Hepatocyte (in vitro differentiated cells): ENCODE measurements at regions not wholly inside any gene's neighbourhood (a gene's known extent, or its start where the extent isn't known, plus 50 kb on each side); places are given as distances from the start of the nearest gene placed in this dataset. TPM values are rescaled to one million over a fixed set of nuclear protein-coding genes. Genes with fewer than 3 reads are reported as not detected.

Experiments used
- DNase-seq: peaks from one replicate; pipeline ENCODE4 v3.0.0-alpha.2; 2016; ENCODE audit warnings: low spot score
- H2AFZ ChIP-seq: fragments of 200-600 bp; sonication (generic); 2 replicates; pipeline ENCODE4 v1.6.0; 2016; ENCODE audit warnings: antibody characterized with exemption, mild to moderate bottlenecking
- H3K27ac ChIP-seq: fragments of 200-600 bp; sonication (generic); 2 replicates; pipeline ENCODE4 v1.5.1; 2016; ENCODE audit warnings: mild to moderate bottlenecking
- H3K27me3 ChIP-seq: fragments of 200-600 bp; sonication (generic); 2 replicates; pipeline ENCODE4 v1.6.1; 2016
- H3K36me3 ChIP-seq: fragments of 200-600 bp; sonication (generic); replicated peaks from 2 replicates; pipeline ENCODE4 v1.5.1; 2016; ENCODE audit warnings: low read depth; ENCODE audit not compliant: insufficient read depth
- H3K4me1 ChIP-seq: fragments of 200-600 bp; sonication (generic); 2 replicates; pipeline ENCODE4 v1.5.1; 2016; ENCODE audit warnings: mild to moderate bottlenecking, moderate library complexity; ENCODE audit not compliant: insufficient read depth
- H3K4me2 ChIP-seq: fragments of 200-600 bp; sonication (generic); 2 replicates; pipeline ENCODE4 v1.6.0; 2016
- H3K4me3 ChIP-seq: fragments of 200-600 bp; sonication (generic); 2 replicates; pipeline ENCODE4 v1.5.1; 2016; ENCODE audit warnings: mild to moderate bottlenecking
- H3K79me2 ChIP-seq: fragments of 200-600 bp; sonication (generic); 2 replicates; pipeline ENCODE4 v1.6.0; 2017; ENCODE audit warnings: mild to moderate bottlenecking
- H3K9me2 ChIP-seq: fragments of 200-600 bp; sonication (generic); replicated peaks from 2 replicates; pipeline ENCODE4 v1.6.0; 2017; ENCODE audit warnings: mild to moderate bottlenecking; ENCODE audit not compliant: insufficient read depth
- H3K9me3 ChIP-seq: fragments of 200-600 bp; sonication (generic); 2 replicates; pipeline ENCODE4 v1.5.1; 2016; ENCODE audit warnings: low read depth, mild to moderate bottlenecking
- H4K20me1 ChIP-seq: fragments of 200-600 bp; sonication (generic); 2 replicates; pipeline ENCODE4 v1.6.0; 2016; ENCODE audit warnings: mild to moderate bottlenecking; ENCODE audit not compliant: insufficient read depth, poor library complexity, severe bottlenecking
- EZH2 ChIP-seq: fragments of 200-600 bp; sonication (generic); IDR thresholded peaks from 2 replicates; pipeline ENCODE4 v1.6.1; 2016; ENCODE audit warnings: antibody characterized with exemption, mild to moderate bottlenecking, borderline replicate concordance
- EZH2phosphoT487 ChIP-seq: fragments of 200-600 bp; sonication (generic); IDR thresholded peaks from one replicate; pipeline ENCODE4 v1.6.1; 2018; ENCODE audit warnings: antibody characterized with exemption, mild to moderate bottlenecking, low read depth, moderate library complexity; ENCODE audit not compliant: unreplicated experiment, severe bottlenecking
- WGBS: methylation state at CpG from one replicate; pipeline ENCODE4 v1.1.6; 2016; ENCODE audit warnings: low lambda C conversion rate; ENCODE audit errors: missing lambda C conversion rate; 5-methylcytosine and 5-hydroxymethylcytosine counted together
- small RNA-seq: library from RNA; depleted of rRNA; stranded (forward); fragments of <200 nt; gene quantifications from one replicate; pipeline ENCODE3, GENCODE V24; 2014
- TF ChIP-seq, protein P1 (sequence below): fragments of 200-600 bp; sonication (generic); IDR thresholded peaks from 2 replicates; pipeline ENCODE4 v1.5.1; 2016; ENCODE audit warnings: antibody characterized with exemption, mild to moderate bottlenecking; ENCODE audit not compliant: poor library complexity

DNA sequence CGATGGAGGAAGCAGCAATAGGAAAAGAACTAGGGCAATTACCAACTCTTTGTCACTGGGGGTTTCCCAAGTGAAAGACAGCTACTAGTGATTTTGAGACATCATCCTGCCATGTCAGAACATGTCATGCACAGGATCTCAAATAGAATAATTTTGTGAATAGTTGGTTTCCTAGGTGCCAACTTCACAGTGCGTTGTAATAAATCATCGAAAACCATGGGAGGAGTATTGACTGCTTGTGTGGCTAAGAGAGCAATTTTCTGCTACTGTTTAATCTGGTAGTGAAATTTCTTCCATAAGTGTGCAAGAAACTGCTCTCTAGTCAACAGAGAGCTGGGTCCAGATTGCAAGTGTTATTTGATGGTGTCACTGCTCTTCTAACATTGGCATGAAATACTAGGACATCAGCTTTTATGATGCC, 168.6 kb downstream of the NNT start:
- no peaks in the 10 kb centered on the region for H3K4me1 ChIP-seq
- TF ChIP-seq EZH2 (no peak), EZH2phosphoT487 (no peak)
- TF ChIP-seq, protein P1, sequence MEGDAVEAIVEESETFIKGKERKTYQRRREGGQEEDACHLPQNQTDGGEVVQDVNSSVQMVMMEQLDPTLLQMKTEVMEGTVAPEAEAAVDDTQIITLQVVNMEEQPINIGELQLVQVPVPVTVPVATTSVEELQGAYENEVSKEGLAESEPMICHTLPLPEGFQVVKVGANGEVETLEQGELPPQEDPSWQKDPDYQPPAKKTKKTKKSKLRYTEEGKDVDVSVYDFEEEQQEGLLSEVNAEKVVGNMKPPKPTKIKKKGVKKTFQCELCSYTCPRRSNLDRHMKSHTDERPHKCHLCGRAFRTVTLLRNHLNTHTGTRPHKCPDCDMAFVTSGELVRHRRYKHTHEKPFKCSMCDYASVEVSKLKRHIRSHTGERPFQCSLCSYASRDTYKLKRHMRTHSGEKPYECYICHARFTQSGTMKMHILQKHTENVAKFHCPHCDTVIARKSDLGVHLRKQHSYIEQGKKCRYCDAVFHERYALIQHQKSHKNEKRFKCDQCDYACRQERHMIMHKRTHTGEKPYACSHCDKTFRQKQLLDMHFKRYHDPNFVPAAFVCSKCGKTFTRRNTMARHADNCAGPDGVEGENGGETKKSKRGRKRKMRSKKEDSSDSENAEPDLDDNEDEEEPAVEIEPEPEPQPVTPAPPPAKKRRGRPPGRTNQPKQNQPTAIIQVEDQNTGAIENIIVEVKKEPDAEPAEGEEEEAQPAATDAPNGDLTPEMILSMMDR = no peak
- H3K9me3 ChIP-seq = no peaks in the 10 kb centered on the region
- no peaks in the 10 kb centered on the region for H3K9me2 ChIP-seq
- no peaks in the 10 kb centered on the region for H3K79me2 ChIP-seq
- no peak overlapping the region for H3K4me3 ChIP-seq
- no peak overlapping the region for H3K4me2 ChIP-seq
- H2AFZ ChIP-seq = no peak overlapping the region
- H3K27ac ChIP-seq = no peak overlapping the region
- no peaks in the 10 kb centered on the region for H3K36me3 ChIP-seq
- DNase-seq = no peak
- WGBS = 97% methylated on average over 3 of the region's 3 CpGs
- H4K20me1 ChIP-seq = no peaks in the 10 kb centered on the region
- H3K27me3 ChIP-seq = no peaks in the 10 kb centered on the region

DNA sequence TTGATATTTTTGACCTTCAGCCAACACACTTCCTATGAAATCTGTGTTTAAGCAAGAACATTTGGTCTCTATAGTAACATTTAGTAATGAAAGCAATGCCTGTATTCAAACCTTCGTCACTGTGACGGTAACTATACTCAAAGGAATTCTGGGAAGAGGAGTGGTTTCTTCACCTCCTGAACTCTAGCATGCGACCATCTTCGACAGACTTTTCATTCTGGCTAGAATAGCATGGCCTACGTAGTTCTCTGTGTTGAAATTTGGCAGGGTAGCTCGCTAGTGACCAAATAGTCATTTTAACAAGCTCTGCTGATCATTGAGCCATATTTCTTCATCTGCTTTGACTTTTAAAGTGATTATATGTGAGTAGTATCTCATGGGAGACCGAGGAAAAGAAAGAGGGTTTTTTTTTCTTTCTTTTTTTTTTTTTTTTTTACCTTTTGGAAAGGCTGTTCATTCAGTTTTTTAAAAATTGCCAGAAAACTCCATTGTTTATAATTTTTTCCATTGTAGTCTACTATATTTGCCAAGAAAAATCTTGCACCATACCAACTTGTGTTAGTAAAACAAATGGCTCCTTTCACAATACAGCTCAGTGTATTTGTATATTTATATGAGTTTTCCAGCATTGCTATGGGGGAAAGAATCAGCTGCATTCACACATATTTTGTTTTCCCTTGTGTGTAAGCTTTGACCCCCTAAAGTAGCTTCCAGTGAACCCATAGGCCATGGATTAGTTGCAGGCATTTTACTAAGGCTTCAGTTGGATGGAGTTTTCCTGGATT, 166.8 kb downstream of the NNT start:
- H3K4me1 ChIP-seq = no peaks in the 10 kb centered on the region
- H3K79me2 ChIP-seq = no peaks in the 10 kb centered on the region
- peak; percentile 16 for DNase-seq
- no peak overlapping the region for H3K4me2 ChIP-seq
- no peaks in the 10 kb centered on the region for H4K20me1 ChIP-seq
- H3K27ac ChIP-seq = peak overlapping the region; percentile 2
- no peaks in the 10 kb centered on the region for H3K9me3 ChIP-seq
- TF ChIP-seq EZH2 = no peak
- TF ChIP-seq, protein P1 = no peak
- TF ChIP-seq EZH2phosphoT487 = no peak
- H3K36me3 ChIP-seq = no peaks in the 10 kb centered on the region
- no peaks in the 10 kb centered on the region for H3K27me3 ChIP-seq
- WGBS = 87% methylated on average over 7 of the region's 7 CpGs
- no peak overlapping the region for H3K4me3 ChIP-seq
- H3K9me2 ChIP-seq = no peaks in the 10 kb centered on the region
- no peak overlapping the region for H2AFZ ChIP-seq

Small RNA genes in the stretch of these regions (small RNA-seq; reads per million reads assigned to genes)
- not detected for gene RNU6-381P
